ENCODE measurements at regions not wholly inside any gene's neighbourhood (a gene's known extent, or its start where the extent isn't known, plus 50 kb on each side); places are given as distances from the start of the nearest gene placed in this dataset.

GRCh38 chr16:89027281-89027680 is 50.3 kb upstream of the CBFA2T3 start:
- Mint-ChIP-seq H3K27ac (peak overlapping the region; percentile 13), H3K4me3 (peak overlapping the region; percentile 9), H3K27me3 (ENCODE audit: low read depth) (no peaks in the 10 kb centered on the region), H3K36me3 (ENCODE audit: low read depth) (peaks cover 24% of the 10 kb centered on the region), H3K4me1 (ENCODE audit: low read depth) (peaks cover 37% of the 10 kb centered on the region), H3K9me3 (peaks cover 46% of the 10 kb centered on the region)

GRCh38 chr16:89031715-89032659 is 55.0 kb upstream of the CBFA2T3 start:
- Mint-ChIP-seq H3K4me3 (peak overlapping the region; percentile 61), H3K36me3 (ENCODE audit: low read depth) (peaks cover 13% of the 10 kb centered on the region), H3K27ac (peak overlapping the region; percentile 92), H3K4me1 (ENCODE audit: low read depth) (peaks cover 35% of the 10 kb centered on the region), H3K27me3 (ENCODE audit: low read depth) (no peaks in the 10 kb centered on the region), H3K9me3 (peaks cover 19% of the 10 kb centered on the region)

GRCh38 chr16:89033304-89033703 is 56.3 kb upstream of the CBFA2T3 start:
- Mint-ChIP-seq H3K4me3 (no peak overlapping the region), H3K27ac (peak overlapping the region; percentile 69), H3K4me1 (ENCODE audit: low read depth) (peaks cover 31% of the 10 kb centered on the region), H3K9me3 (peaks cover 12% of the 10 kb centered on the region), H3K36me3 (ENCODE audit: low read depth) (peaks cover 7% of the 10 kb centered on the region), H3K27me3 (ENCODE audit: low read depth) (peaks cover 7% of the 10 kb centered on the region)

GRCh38 chr16:89033796-89034572 is 57.0 kb upstream of the CBFA2T3 start:
- Mint-ChIP-seq H3K9me3 (peaks cover 12% of the 10 kb centered on the region), H3K27ac (peak overlapping the region; percentile 69), H3K27me3 (ENCODE audit: low read depth) (peaks cover 8% of the 10 kb centered on the region), H3K4me3 (no peak overlapping the region), H3K36me3 (ENCODE audit: low read depth) (peaks cover 7% of the 10 kb centered on the region), H3K4me1 (ENCODE audit: low read depth) (peaks cover 31% of the 10 kb centered on the region)

- Mint-ChIP-seq H3K4me3 (no peak overlapping the region), H3K27me3 (ENCODE audit: low read depth) (peaks cover 8% of the 10 kb centered on the region), H3K36me3 (ENCODE audit: low read depth) (peaks cover 7% of the 10 kb centered on the region), H3K4me1 (ENCODE audit: low read depth) (peaks cover 31% of the 10 kb centered on the region), H3K27ac (no peak overlapping the region), H3K9me3 (peaks cover 12% of the 10 kb centered on the region)
These were observed 57.6 kb upstream of the CBFA2T3 start for GRCh38 chr16:89034573-89034961.

- H3K4me3 Mint-ChIP-seq: no peak overlapping the region
- peaks cover 7% of the 10 kb centered on the region for H3K36me3 Mint-ChIP-seq (ENCODE audit: low read depth)
- peaks cover 31% of the 10 kb centered on the region for H3K4me1 Mint-ChIP-seq (ENCODE audit: low read depth)
- peak overlapping the region; percentile 13 for H3K27ac Mint-ChIP-seq
- H3K9me3 Mint-ChIP-seq: peaks cover 12% of the 10 kb centered on the region
- H3K27me3 Mint-ChIP-seq (ENCODE audit: low read depth): peaks cover 8% of the 10 kb centered on the region
These were observed 58.1 kb upstream of the CBFA2T3 start for GRCh38 chr16:89034971-89035668.

- no peak overlapping the region for H3K4me3 Mint-ChIP-seq
- H3K27me3 Mint-ChIP-seq (ENCODE audit: low read depth): peaks cover 8% of the 10 kb centered on the region
- H3K36me3 Mint-ChIP-seq (ENCODE audit: low read depth): peaks cover 4% of the 10 kb centered on the region
- peaks cover 9% of the 10 kb centered on the region for H3K9me3 Mint-ChIP-seq
- H3K4me1 Mint-ChIP-seq (ENCODE audit: low read depth): peaks cover 28% of the 10 kb centered on the region
- H3K27ac Mint-ChIP-seq: no peak overlapping the region
These were observed 57.7 kb upstream of the ACSF3 start for GRCh38 chr16:89035669-89036570.

- Mint-ChIP-seq H3K27me3 (ENCODE audit: low read depth) (peaks cover 8% of the 10 kb centered on the region), H3K9me3 (peaks cover 4% of the 10 kb centered on the region), H3K4me1 (ENCODE audit: low read depth) (peaks cover 25% of the 10 kb centered on the region), H3K4me3 (no peak overlapping the region), H3K36me3 (ENCODE audit: low read depth) (peaks cover 2% of the 10 kb centered on the region), H3K27ac (no peak overlapping the region)
These were observed 56.9 kb upstream of the ACSF3 start for GRCh38 chr16:89036776-89037175.

GRCh38 chr16:89037261-89038152 is 56.1 kb upstream of the ACSF3 start:
- peaks cover 18% of the 10 kb centered on the region for H3K4me1 Mint-ChIP-seq (ENCODE audit: low read depth)
- no peaks in the 10 kb centered on the region for H3K9me3 Mint-ChIP-seq
- no peak overlapping the region for H3K4me3 Mint-ChIP-seq
- peaks cover 8% of the 10 kb centered on the region for H3K27me3 Mint-ChIP-seq (ENCODE audit: low read depth)
- no peaks in the 10 kb centered on the region for H3K36me3 Mint-ChIP-seq (ENCODE audit: low read depth)
- peak overlapping the region; percentile 38 for H3K27ac Mint-ChIP-seq

- no peak overlapping the region for H3K4me3 Mint-ChIP-seq
- H3K27ac Mint-ChIP-seq: no peak overlapping the region
- no peaks in the 10 kb centered on the region for H3K9me3 Mint-ChIP-seq
- H3K4me1 Mint-ChIP-seq (ENCODE audit: low read depth): peaks cover 14% of the 10 kb centered on the region
- no peaks in the 10 kb centered on the region for H3K36me3 Mint-ChIP-seq (ENCODE audit: low read depth)
- H3K27me3 Mint-ChIP-seq (ENCODE audit: low read depth): peaks cover 8% of the 10 kb centered on the region
These were observed 55.4 kb upstream of the ACSF3 start for GRCh38 chr16:89038221-89038721.

GRCh38 chr16:89038811-89039735 is 54.6 kb upstream of the ACSF3 start:
- H3K27ac Mint-ChIP-seq: no peak overlapping the region

GRCh38 chr16:89039756-89040155 is 53.9 kb upstream of the ACSF3 start:
- Mint-ChIP-seq H3K9me3 (no peaks in the 10 kb centered on the region), H3K4me3 (no peak overlapping the region), H3K4me1 (ENCODE audit: low read depth) (peaks cover 7% of the 10 kb centered on the region), H3K27me3 (ENCODE audit: low read depth) (peaks cover 8% of the 10 kb centered on the region), H3K27ac (no peak overlapping the region), H3K36me3 (ENCODE audit: low read depth) (no peaks in the 10 kb centered on the region)

More at GRCh38 chr16:89038811-89039735, 54.6 kb upstream of the ACSF3 start:
- Mint-ChIP-seq H3K4me1 (ENCODE audit: low read depth) (peaks cover 10% of the 10 kb centered on the region), H3K4me3 (no peak overlapping the region), H3K9me3 (no peaks in the 10 kb centered on the region), H3K36me3 (ENCODE audit: low read depth) (no peaks in the 10 kb centered on the region), H3K27me3 (ENCODE audit: low read depth) (peaks cover 8% of the 10 kb centered on the region)
